PC-9 (cell line): ENCODE measurements at regions not wholly inside any gene's neighbourhood (a gene's known extent, or its start where the extent isn't known, plus 50 kb on each side); places are given as distances from the start of the nearest gene placed in this dataset.

ENCODE experiments used
- EZH2 ChIP-seq: fragments of 200-600 bp; sonication (generic); IDR thresholded peaks from 2 replicates; pipeline ENCODE4 v1.8.0; 2017; ENCODE audit warnings: antibody characterized with exemption, low read depth
- TF ChIP-seq, protein P1 (sequence below): fragments of 200-600 bp; sonication (generic); conservative IDR thresholded peaks from 2 replicates; pipeline ENCODE4 v1.6.1; 2017; ENCODE audit warnings: mixed run types, antibody characterized with exemption, mild to moderate bottlenecking, moderate library complexity

DNA sequence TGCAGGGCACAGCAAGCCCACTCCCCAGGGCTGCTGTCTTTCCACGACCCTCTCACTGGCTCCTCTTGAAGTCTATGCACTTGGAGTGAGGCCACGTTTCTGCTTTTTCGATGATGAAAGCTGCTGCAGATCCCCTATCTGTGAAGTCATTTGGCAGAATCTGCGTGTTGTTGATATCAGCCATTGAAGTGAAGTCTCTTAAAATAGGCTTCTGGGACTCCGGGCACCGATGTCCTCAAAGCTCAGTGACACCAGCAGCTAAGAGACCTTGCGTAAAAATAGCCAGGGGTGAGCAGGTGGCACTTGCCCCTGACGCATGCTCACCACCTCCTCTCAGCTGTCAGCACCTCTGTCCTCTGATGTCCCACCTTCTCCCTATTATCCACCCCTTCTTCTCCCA is 89.4 kb upstream of the FHL2 start:
- TF ChIP-seq, protein P1, sequence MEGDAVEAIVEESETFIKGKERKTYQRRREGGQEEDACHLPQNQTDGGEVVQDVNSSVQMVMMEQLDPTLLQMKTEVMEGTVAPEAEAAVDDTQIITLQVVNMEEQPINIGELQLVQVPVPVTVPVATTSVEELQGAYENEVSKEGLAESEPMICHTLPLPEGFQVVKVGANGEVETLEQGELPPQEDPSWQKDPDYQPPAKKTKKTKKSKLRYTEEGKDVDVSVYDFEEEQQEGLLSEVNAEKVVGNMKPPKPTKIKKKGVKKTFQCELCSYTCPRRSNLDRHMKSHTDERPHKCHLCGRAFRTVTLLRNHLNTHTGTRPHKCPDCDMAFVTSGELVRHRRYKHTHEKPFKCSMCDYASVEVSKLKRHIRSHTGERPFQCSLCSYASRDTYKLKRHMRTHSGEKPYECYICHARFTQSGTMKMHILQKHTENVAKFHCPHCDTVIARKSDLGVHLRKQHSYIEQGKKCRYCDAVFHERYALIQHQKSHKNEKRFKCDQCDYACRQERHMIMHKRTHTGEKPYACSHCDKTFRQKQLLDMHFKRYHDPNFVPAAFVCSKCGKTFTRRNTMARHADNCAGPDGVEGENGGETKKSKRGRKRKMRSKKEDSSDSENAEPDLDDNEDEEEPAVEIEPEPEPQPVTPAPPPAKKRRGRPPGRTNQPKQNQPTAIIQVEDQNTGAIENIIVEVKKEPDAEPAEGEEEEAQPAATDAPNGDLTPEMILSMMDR, result no peak
- no peak for TF ChIP-seq EZH2
